ENCODE measurements at regions not wholly inside any gene's neighbourhood (a gene's known extent, or its start where the extent isn't known, plus 50 kb on each side); places are given as distances from the start of the nearest gene placed in this dataset.

GRCh38 chr9:101796044-101796443 lies 57.6 kb upstream of the GRIN3A start:
- DNase-seq (ENCODE audit: low read depth in 4 of 4, low spot score in 3 of 4) = no peak

- DNase-seq (ENCODE audit: low read depth in 4 of 4, low spot score in 3 of 4) = no peak
Measured at GRCh38 chr9:101795147-101795546, 56.7 kb upstream of the GRIN3A start.

DNA sequence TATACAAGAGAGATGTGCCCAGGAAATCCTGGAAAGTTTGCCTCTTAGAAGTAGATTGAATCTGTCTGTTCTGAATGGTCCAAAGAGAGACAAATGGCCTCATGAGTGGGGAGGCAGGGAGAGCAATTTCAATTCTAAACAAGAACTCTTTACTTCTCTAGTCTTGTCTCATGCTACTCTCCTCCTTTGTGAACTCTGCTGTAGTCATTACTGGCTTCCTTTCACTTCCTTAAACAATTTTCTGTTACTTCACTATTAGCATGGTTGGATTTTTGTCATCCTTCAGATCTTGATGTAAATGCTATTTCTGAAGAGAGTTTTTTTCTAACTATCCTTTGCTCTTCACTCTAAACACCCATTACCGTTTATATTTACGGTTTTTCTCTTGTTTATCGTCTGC lies 54.0 kb upstream of the GRIN3A start:
- DNase-seq (ENCODE audit: low read depth in 4 of 4, low spot score in 3 of 4) = no peak

GRCh38 chr9:101791938-101792337 lies 53.5 kb upstream of the GRIN3A start:
- peak; percentile 2 to 45 (median 16) for DNase-seq (ENCODE audit: low read depth in 4 of 4, low spot score in 3 of 4)

GRCh38 chr9:101791533-101791932 lies 53.1 kb upstream of the GRIN3A start:
- no peak for DNase-seq (ENCODE audit: low read depth in 4 of 4, low spot score in 3 of 4)

All from left renal pelvis (tissue), 4 donors.